GM18502 (cell line): ENCODE measurements at regions not wholly inside any gene's neighbourhood (a gene's known extent, or its start where the extent isn't known, plus 50 kb on each side); places are given as distances from the start of the nearest gene placed in this dataset.
A peak's percentile ranks its signal among the peaks of the same experiment; 100 is the strongest.

Experiments
- ATAC-seq: cut with Tn5 transposase; IDR thresholded peaks from one replicate; pipeline ENCODE4 v1.9.1; 2021; ENCODE audit warnings: mild to moderate bottlenecking; ENCODE audit not compliant: unreplicated experiment, poor library complexity

- no peak for ATAC-seq
These were observed 79.4 kb downstream of the S1PR1 start for GRCh38 chr1:101316256-101316655.

- ATAC-seq, result no peak
These were observed 80.0 kb downstream of the S1PR1 start for GRCh38 chr1:101316799-101317198.

GRCh38 chr1:101317590-101317989, 80.8 kb downstream of the S1PR1 start:
- no peak for ATAC-seq

GRCh38 chr1:101323535-101323934, 86.7 kb downstream of the S1PR1 start:
- no peak for ATAC-seq

- ATAC-seq, result no peak
These were observed 88.3 kb downstream of the S1PR1 start for GRCh38 chr1:101325144-101325543.

- no peak for ATAC-seq
These were observed 93.8 kb downstream of the S1PR1 start for GRCh38 chr1:101330427-101331130.

GRCh38 chr1:101331794-101332193, 95.0 kb downstream of the S1PR1 start:
- ATAC-seq, result no peak

- no peak for ATAC-seq
These were observed 95.8 kb downstream of the S1PR1 start for GRCh38 chr1:101332633-101333032.

- no peak for ATAC-seq
These were observed 96.4 kb downstream of the S1PR1 start for GRCh38 chr1:101333186-101333585.

GRCh38 chr1:101337968-101338367, 101.1 kb downstream of the S1PR1 start:
- ATAC-seq, result no peak

- ATAC-seq, result no peak
These were observed 102.1 kb downstream of the S1PR1 start for GRCh38 chr1:101338714-101339430.

GRCh38 chr1:101344745-101345144, 107.9 kb downstream of the S1PR1 start:
- peak; percentile 54 for ATAC-seq

GRCh38 chr1:101346419-101346818, 109.6 kb downstream of the S1PR1 start:
- no peak for ATAC-seq

GRCh38 chr1:101356013-101356412, 119.2 kb downstream of the S1PR1 start:
- ATAC-seq, result no peak

- peak; percentile 17 for ATAC-seq
These were observed 120.0 kb downstream of the S1PR1 start for GRCh38 chr1:101356604-101357443.

- ATAC-seq, result peak; percentile 96
These were observed 120.7 kb downstream of the S1PR1 start for GRCh38 chr1:101357444-101357986.

GRCh38 chr1:101360506-101360905, 123.7 kb downstream of the S1PR1 start:
- ATAC-seq, result no peak

GRCh38 chr1:101363891-101364318, 127.1 kb downstream of the S1PR1 start:
- ATAC-seq, result peak; percentile 62

- ATAC-seq, result peak; percentile 77
These were observed 127.7 kb downstream of the S1PR1 start for GRCh38 chr1:101364370-101365120.

- no peak for ATAC-seq
These were observed 128.4 kb downstream of the S1PR1 start for GRCh38 chr1:101365186-101365585.
